Activated CD4-positive, CD25-positive, alpha-beta regulatory T cell treated with anti-CD3 and anti-CD28 coated beads, Interleukin-2, amount 50 U/mL, for 24 hours (primary cell): ENCODE measurements at regions not wholly inside any gene's neighbourhood (a gene's known extent, or its start where the extent isn't known, plus 50 kb on each side); places are given as distances from the start of the nearest gene placed in this dataset.
"Not testable (repeated sequence)": the region's sequence is repeated elsewhere in the genome, so short reads cannot be mapped to it uniquely, and the experiment has no call there.

Experiments used
- ATAC-seq, 2 donors: fragments of 150-1000 bp; cut with Tn5 transposase; one replicate each; pipeline ENCODE4 v1.10.0; 2021; ENCODE audit warnings: mild to moderate bottlenecking in 1 of 2, moderate library complexity in 1 of 2

DNA sequence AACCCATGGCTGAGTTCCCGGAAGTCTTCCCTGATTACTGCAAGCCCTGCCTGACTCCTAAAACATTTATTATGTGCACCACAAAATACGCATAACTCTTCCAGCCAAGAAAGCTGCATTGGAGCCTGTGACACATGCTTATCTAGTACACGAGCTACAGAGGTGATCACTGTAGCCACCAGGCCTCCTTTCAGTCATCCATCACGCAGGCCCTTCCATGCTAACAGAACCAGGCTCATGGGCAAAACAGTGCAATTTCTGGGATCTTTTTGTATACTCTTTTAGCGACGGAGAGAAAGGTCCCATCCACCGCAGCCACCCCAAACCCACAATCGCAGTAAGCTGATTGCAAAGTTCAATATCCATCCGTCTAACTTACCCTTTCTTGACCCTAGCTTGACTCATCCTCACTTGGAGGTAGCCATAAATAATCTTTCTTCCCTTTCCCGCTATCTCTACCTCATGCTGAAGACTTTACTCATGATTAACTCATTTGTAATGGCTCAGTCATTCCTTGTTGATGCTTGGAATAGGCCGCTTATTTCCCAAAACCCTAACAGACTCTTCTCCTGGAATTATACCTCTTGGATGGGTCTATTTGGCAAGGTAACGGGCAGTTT lies 1203.5 kb downstream of the TYW1 start:
- no peak for ATAC-seq

DNA sequence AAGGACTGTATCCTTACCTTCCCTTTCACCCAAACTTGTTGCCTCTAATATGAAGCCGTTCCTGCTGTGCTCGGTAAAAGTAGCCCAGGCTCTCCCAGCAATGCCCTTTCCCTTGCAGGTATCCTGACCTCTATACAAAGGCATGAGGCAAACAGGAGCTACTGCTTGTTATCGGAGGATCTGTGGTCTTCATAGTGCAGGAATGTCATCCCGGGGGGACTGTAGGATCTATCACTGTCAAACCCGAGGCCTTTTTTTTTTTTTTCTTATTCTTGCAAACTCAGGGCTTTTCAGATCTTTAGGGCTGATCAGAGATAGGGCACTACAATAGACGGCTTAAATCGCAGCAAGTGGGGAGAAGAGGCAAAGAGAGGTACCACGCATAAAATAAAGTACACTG lies 1206.6 kb downstream of the TYW1 start:
- no peak for ATAC-seq

DNA sequence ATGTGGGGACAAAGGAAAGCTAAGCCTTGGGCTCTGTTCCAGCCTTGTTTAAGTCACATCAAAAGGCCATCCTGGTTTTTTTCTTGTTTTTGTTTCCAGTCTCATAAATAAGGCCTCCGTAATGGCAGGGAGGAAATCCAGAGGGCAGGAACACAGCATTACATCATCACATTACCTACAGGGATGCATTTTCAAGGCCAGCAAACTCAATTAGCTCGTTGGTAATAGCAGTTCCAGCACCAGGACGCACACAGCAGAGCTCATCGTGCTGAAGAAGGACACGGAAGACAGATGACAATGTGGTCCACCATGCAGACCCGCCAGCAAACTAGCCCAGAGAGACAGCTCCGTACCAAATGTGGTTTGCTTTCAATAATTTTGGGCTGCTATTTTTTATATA lies 1209.2 kb downstream of the TYW1 start:
- ATAC-seq: no peak

GRCh38 chr7:68206946-68207485 lies 1210.4 kb downstream of the TYW1 start:
- no peak for ATAC-seq

DNA sequence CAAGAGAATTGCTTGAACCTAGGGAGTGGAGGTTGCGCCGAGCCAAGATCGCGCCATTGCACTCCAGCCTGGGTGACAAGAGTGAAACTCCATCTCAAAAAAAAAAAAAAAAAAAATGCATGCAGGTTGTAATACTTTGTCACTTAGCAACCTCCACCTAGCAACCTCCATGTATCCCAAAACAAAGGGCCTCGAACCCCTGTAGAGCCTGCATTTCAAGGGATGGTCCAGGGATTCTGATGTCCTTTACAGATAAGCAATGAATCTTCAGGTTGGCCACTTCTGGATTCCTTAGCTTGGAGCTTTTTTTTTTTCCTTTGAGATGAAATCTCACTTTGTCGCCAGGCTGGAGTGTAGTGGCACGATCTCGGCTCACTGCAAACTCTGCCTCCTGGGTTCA lies 1211.0 kb downstream of the TYW1 start:
- ATAC-seq: no peak

DNA sequence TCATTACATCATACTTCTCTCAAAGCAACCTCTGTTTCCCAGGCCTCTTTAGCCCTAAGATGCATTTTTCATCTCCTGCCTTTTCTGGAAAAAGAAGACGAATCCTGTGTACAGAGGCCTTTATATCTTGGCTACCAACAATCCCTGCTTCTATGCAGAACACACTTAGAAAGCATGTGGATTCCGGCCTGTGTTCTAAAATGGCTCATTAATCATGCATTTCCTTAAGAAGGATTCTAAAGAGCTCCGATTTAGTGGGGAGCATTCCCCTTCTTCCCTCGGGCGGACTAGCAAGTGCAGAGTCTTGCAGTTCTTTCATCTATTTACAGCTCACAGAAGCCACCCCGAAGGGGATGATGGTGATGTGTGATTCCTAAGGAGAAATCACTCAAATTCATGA lies 1212.9 kb downstream of the TYW1 start:
- ATAC-seq: no peak

DNA sequence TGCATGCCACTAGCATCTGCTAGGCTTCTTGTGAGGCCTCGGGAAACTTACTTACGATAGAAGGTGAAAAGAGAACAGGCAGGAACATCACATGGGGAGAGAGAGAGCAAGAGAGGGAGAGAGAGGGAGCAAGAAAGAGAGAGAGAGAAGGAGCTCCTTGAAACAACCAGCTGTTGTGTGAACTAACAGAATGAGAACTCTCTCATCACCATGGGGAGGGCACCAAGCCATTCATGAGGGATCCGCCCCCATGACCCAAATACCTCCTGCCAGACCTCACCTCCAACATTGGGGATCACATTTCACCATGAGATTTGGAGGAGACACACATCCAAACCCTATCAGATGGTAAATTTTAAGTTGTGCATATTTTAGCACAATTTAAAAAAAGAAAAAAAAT lies 1217.2 kb downstream of the TYW1 start:
- ATAC-seq: no peak

DNA sequence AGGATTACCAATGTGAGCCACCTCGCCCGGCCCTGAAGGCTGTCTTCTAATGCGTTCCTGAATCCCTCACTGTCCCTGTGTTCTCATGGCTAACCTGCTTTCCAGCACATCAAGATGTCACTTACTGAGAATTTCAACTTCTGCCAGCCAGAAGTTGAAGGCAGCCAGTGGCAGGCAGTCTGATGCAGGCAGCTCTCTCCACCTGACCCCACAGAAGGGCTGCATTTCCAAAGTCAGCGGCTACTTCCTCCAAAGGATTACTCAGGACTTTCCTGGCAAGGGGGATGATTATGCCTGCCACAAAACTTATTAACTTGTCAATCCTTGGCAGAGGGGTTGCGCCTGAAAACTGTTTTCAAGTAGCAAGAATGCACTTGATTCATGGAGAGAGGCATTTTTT lies 1219.4 kb downstream of the TYW1 start:
- ATAC-seq: no peak

DNA sequence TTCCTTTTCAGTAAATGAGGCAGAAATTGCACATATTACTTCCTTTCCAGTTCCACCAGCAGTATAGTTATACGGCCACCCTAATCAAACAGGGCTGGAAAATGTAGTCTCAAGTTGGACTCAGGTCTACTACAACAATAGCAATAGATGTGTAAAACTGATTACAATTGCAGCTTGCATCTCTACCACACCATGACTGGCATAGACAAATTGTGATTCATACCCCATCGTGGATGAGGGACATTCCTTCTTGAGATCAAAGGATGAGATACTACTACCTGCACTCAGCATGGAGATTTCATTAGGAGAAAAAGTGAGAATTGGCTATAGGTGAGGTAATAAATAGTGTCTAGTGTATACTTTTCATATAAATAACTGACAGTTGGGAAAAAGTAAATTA lies 1220.8 kb downstream of the TYW1 start:
- no peak for ATAC-seq

GRCh38 chr7:68218461-68218860 lies 1221.8 kb downstream of the TYW1 start:
- no peak for ATAC-seq

GRCh38 chr7:68222311-68222710 lies 1225.7 kb downstream of the TYW1 start:
- no peak for ATAC-seq

DNA sequence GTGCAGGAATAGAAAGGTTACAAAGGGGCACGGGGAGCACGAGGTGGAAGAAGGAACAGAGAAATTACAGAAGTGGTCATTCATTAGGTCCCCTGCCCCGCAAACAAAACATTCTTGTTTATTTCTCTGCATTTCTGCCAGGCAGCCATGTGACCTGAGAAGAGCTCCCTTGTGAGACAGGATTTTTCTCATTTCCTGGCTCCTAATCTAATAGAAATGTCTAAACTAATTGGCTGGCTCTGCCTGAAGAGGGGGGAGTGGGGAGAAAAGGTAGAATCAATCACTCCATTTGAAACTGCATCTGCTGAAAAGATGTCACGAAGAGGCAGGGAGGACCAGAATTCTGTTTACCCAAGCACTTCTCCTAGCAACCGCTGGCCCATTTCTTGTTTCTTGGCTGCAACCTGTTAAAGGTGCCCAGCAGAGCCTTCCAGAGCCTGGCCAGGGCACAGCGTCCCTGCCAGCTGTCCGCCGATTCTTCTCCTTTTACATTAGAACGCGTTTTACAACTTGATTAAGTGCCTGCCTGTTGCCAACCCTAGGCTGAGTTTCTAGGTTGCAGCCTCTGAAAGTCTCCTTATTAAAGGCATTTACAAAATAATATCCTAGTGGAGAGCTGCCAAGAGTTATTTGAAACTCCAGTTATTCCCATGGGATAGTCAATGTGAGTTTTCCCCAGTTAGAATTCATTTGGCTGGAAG lies 1227.6 kb downstream of the TYW1 start:
- ATAC-seq: no peak

GRCh38 chr7:68231011-68231410 lies 1234.4 kb downstream of the TYW1 start:
- ATAC-seq: not testable (repeated sequence)

DNA sequence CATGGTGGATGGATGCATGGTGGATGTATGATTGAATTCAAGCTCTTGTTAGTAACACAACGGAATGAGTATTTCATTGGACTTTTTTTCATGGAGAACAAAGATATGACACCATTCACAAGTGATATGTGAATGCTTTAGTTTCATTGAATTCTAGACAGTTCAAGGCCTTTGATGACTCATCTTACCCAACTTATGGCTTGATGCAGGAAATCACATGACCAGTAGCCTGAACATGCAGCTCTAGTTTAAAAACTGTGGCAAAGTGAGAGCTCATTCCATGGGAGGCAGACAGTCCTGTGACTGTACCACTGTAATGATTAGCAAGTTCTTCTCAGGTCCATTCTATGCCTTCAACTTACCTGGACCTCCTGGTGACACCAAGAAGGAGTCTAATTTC lies 1239.3 kb downstream of the TYW1 start:
- no peak for ATAC-seq

GRCh38 chr7:68238204-68238805 lies 1241.7 kb downstream of the TYW1 start:
- no peak for ATAC-seq

GRCh38 chr7:68243128-68243527 lies 1246.5 kb downstream of the TYW1 start:
- ATAC-seq: no peak

- ATAC-seq: no peak
Observed at GRCh38 chr7:68244389-68244788, 1247.8 kb downstream of the TYW1 start.

DNA sequence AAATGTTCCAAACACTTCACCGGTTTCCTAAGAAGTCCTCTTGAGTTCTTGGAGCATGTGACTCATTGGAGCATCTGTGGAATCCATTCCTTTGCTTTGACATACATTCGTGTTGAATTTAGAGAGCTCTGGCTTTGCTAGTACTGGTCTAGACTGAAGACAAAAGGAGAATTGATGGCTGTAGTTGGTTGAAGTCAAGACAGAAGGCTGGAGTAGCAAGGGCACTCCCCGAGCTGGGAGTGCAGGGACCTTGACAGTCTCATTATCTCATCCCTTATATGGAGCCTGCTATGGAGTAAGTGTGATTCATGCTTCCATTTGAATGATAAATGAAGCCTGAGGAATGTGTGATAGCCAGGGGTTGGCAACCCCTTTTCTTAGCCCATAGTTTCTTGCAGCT lies 1249.1 kb downstream of the TYW1 start:
- no peak for ATAC-seq

- no peak for ATAC-seq
Observed at GRCh38 chr7:68246189-68246633, 1249.6 kb downstream of the TYW1 start.

DNA sequence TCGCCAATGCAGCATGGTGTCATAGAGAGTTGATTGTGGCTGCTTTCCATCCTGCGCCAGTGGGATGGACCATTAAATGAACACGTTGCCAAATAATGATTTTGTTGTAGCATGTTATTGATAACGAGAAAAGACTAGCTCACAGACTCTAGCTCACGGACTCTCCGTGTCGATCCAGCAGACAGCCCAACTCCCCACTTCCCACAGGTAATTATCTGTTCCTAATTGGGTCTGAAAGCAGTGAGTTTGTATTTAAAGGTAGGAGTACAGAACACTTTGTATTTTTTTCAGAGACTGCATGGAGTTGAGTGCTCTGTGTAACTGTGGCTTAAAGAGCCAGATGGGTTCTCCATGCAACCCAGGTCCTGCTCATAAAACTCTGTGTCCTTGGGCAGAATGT lies 1250.5 kb downstream of the TYW1 start:
- no peak for ATAC-seq

GRCh38 chr7:68247571-68247970 lies 1250.9 kb downstream of the TYW1 start:
- no peak for ATAC-seq

DNA sequence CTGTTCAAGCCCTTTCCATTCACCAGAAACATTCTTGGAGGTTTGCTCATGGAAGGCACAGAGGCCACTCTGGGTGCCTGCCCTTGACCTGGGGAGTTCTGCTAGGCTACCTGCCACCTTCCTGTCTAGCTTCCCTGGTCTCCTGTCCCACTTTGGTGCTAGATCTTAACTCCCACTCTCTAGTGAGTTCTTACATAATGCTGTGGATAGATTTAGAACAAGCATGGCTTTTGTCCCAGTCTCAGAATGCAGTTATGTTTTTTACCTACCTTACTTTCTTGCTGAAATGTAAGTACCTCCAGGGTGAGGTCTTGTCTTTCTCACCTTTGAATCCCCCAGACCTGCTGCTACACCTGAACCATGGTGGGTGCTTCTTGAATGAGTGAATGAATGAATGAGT lies 1252.3 kb downstream of the TYW1 start:
- ATAC-seq: no peak

- no peak for ATAC-seq
Observed at GRCh38 chr7:68249611-68250010, 1253.0 kb downstream of the TYW1 start.

DNA sequence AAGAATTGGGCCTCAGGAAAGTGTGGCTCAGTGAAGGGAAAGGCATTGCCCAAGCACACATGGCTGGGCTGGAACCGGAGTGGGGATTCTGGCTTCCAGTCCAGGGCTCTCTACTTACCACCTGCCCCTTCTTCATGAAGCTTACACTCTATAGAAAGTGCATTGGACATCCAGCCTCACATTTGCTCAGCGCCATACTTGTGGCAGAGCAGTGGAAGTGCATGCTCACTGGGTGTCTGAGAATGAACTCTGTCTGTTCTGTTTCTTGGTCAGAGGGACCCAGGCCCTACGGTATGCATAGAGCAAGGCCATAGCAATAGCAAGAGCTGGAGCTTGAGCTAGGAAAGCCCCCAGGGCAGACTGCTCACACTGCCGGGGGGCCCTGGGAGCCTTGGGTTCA lies 1253.5 kb downstream of the TYW1 start:
- ATAC-seq: no peak
